ENCODE measurements at regions not wholly inside any gene's neighbourhood (a gene's known extent, or its start where the extent isn't known, plus 50 kb on each side); places are given as distances from the start of the nearest gene placed in this dataset.
A peak's percentile ranks its signal among the peaks of the same experiment; 100 is the strongest.
"Not testable (repeated sequence)": the region's sequence is repeated elsewhere in the genome, so short reads cannot be mapped to it uniquely, and the experiment has no call there.

DNA sequence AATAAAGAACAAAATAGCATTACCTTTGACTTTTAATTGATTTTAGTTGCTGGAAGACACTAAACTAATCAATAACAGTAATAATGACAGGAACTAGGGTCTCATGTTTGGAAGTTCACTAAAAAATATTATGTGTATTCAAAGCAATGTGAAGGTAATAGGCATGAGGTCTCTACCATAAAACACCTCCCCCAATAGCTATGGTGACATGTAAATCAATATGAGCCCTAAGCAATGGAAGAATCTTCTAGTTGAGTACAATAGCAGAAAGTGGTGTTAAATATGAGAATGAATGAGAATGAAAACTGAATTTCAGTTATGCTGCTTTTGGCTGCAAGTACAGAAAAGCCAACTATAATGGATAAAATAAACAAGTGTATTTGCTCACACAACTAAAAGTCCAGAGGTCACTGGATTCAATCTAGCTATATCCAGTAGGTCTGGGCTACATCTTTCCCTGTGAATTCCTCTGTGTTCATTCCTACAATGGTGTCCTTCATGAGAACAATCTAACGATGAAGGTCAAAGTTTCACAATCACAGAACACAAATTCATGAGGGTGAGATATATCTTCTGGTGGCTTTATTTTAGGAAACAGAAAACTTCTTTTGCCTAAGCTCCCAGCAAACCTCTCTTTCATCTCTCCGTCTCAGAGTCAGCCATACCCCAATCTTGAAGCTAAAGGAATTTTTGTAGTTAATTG is 728.0 kb downstream of the FSCB start:
- H4K20me1 ChIP-seq: no peaks in the 10 kb centered on the region
- no peaks in the 10 kb centered on the region for H3K36me3 ChIP-seq
- H3K27ac ChIP-seq: no peak overlapping the region
- no peak overlapping the region for H3K4me3 ChIP-seq
- no peak overlapping the region for H3K4me2 ChIP-seq
- no peaks in the 10 kb centered on the region for H3K4me1 ChIP-seq
- no peak for TF ChIP-seq Cebpa-rat (IDR thresholded peaks at IDR 0.05)
- H3K9me3 ChIP-seq (replicated peaks in 1 of 11): peaks cover 11 to 17% (median 14%) of the 10 kb centered on the region in 11 experiments; a peak in 21 of 22 replicates
- no peaks in the 10 kb centered on the region for H3K27me3 ChIP-seq
- no peak overlapping the region for H3K9ac ChIP-seq

DNA sequence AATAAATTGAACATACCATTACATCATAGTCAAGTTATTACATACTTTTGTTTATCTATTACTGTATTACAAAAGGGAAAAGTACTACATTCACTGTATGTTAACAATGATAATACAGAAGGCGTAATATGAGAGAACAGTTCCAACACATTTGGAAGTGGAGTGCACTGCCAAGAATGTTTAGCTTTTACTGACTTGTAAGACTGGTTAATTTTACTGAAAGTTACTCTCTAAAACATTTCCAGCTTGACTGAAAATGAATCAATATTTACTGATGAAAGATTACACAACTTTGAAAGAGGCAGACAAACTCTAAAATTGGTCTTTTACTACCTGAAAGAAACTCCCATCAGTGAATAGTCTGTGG is 728.5 kb downstream of the FSCB start:
- Histone ChIP-seq H3K4me3 (no peak overlapping the region), H3K36me3 (no peaks in the 10 kb centered on the region), H3K27me3 (no peaks in the 10 kb centered on the region), H3K27ac (no peak overlapping the region), H3K4me1 (no peaks in the 10 kb centered on the region), H4K20me1 (no peaks in the 10 kb centered on the region), H3K9me3 (replicated peaks in 1 of 11) (peaks cover 12 to 22% (median 17%) of the 10 kb centered on the region in 11 experiments; a peak in 21 of 22 replicates), H3K4me2 (no peak overlapping the region), H3K9ac (no peak overlapping the region)
- TF ChIP-seq Cebpa-rat (IDR thresholded peaks at IDR 0.05): no peak

DNA sequence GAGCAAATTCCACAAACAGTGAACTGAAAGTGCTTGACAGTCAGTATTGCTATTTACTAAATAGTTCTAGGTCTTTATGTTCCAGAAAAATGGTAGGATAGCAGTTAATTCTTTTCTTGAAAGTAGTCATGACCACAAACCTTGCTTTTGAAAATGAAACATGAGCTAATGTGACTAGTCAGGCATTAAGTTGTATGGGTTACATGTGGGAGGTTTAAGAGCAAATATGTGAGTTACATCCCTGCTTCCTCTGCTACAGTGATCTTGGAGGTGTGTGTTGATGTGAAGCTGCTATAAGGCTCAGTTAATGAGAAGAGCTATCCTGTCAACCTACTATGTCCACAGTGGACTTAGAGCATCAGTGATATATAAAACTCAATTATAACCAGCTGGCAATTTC is 741.6 kb downstream of the FSCB start:
- Histone ChIP-seq H3K9me3 (replicated peaks in 1 of 11) (no peaks in the 10 kb centered on the region), H3K27ac (no peak overlapping the region), H4K20me1 (no peaks in the 10 kb centered on the region), H3K36me3 (no peaks in the 10 kb centered on the region), H3K4me1 (no peaks in the 10 kb centered on the region), H3K27me3 (no peaks in the 10 kb centered on the region), H3K4me2 (no peak overlapping the region), H3K4me3 (no peak overlapping the region), H3K9ac (no peak overlapping the region)
- TF ChIP-seq Cebpa-rat (IDR thresholded peaks at IDR 0.05): no peak

DNA sequence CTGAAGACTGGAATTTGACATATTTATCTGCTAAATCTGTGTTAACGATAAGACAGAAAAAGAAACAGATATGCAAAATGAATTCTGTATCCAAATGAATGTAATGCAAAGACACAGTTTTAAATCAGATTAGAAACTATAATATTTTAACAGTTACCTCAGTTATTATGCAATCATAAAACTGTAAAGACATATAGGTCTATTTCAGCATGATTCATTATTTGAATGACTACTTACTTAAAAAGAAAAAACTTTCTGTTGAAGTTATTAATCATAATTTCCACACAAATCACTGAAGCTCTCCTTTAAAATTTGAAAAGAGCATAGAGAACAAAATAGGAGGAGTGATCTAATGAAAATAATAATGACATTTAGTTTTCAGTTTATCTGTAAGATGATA is 742.6 kb downstream of the FSCB start:
- no peak overlapping the region for H3K4me2 ChIP-seq
- no peaks in the 10 kb centered on the region for H3K4me1 ChIP-seq
- no peaks in the 10 kb centered on the region for H3K9me3 ChIP-seq (replicated peaks in 1 of 11)
- no peak overlapping the region for H3K9ac ChIP-seq
- H3K27ac ChIP-seq: no peak overlapping the region
- no peaks in the 10 kb centered on the region for H3K27me3 ChIP-seq
- H4K20me1 ChIP-seq: no peaks in the 10 kb centered on the region
- no peaks in the 10 kb centered on the region for H3K36me3 ChIP-seq
- TF ChIP-seq Cebpa-rat (IDR thresholded peaks at IDR 0.05): no peak
- H3K4me3 ChIP-seq: no peak overlapping the region

DNA sequence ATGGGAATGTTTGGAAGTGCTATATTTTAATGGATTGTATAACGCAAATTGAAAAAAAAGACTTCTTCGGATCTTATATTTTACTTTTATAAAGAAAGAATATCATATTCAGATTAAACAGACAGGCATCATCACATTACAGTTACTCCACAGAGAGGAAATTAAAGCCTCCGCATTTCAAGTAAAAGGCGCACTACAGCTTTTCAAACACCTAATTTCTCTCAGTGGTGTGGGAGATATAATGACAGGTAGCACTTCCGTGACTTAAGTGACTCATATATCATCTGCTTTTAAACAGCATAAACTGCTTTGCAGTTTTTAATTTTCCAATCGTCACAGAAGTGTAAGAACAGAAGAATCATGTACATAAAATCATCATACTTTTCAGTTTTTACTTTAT is 751.4 kb downstream of the FSCB start:
- no peaks in the 10 kb centered on the region for H3K27me3 ChIP-seq
- TF ChIP-seq Cebpa-rat (IDR thresholded peaks at IDR 0.05): no peak
- H3K27ac ChIP-seq: no peak overlapping the region
- H3K4me1 ChIP-seq: no peaks in the 10 kb centered on the region
- H3K9ac ChIP-seq: no peak overlapping the region
- H4K20me1 ChIP-seq: no peaks in the 10 kb centered on the region
- no peaks in the 10 kb centered on the region for H3K9me3 ChIP-seq (replicated peaks in 1 of 11)
- no peaks in the 10 kb centered on the region for H3K36me3 ChIP-seq
- H3K4me2 ChIP-seq: no peak overlapping the region
- no peak overlapping the region for H3K4me3 ChIP-seq

DNA sequence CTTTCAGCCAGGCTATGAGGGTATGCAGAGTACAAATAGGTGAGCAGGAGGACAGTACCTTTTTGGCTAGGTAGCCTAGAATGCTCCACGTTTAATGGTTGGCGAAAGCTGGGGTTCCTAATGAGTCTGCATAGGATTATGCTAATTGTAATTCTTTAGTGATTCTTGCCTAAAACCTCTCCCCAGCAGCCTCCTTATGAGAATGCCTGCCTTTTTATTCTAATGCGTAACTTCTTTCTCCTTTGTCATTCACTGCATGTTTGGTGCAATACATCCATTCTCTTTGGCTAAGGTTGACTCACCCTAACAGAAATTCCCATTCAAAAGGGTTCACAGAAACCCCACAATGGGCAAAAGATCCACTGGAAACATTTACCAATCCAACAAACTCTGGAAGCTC is 752.2 kb downstream of the FSCB start:
- H4K20me1 ChIP-seq: no peaks in the 10 kb centered on the region
- no peak for TF ChIP-seq Cebpa-rat (IDR thresholded peaks at IDR 0.05)
- no peaks in the 10 kb centered on the region for H3K27me3 ChIP-seq
- no peaks in the 10 kb centered on the region for H3K36me3 ChIP-seq
- no peaks in the 10 kb centered on the region for H3K4me1 ChIP-seq
- no peaks in the 10 kb centered on the region for H3K9me3 ChIP-seq (replicated peaks in 1 of 11)
- no peak overlapping the region for H3K4me2 ChIP-seq
- no peak overlapping the region for H3K9ac ChIP-seq
- no peak overlapping the region for H3K4me3 ChIP-seq
- no peak overlapping the region for H3K27ac ChIP-seq

DNA sequence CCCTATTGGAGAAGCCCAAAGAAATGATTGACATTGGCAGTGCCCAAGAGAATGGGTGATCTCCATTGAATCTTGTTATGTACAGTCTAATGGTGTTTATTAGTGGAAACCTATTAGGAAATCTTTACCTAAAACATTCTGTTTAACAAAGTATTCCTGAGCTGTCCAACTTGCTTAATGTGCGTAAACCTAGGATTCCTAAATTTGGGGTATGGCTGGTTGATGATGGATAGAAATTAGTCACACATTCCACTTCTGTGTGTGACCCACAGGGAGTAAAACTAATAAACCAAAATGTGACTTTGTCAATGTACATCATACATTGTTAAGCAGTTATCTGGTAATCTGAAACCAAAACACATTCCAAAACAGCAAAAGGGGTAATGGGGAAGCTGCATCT is 761.3 kb downstream of the FSCB start:
- H3K27ac ChIP-seq: no peak overlapping the region
- H3K4me3 ChIP-seq: no peak overlapping the region
- no peaks in the 10 kb centered on the region for H3K9me3 ChIP-seq (replicated peaks in 1 of 11)
- no peaks in the 10 kb centered on the region for H3K36me3 ChIP-seq
- no peak for TF ChIP-seq Cebpa-rat (IDR thresholded peaks at IDR 0.05)
- H3K4me2 ChIP-seq: no peak overlapping the region
- no peaks in the 10 kb centered on the region for H3K4me1 ChIP-seq
- H3K9ac ChIP-seq: no peak overlapping the region
- no peaks in the 10 kb centered on the region for H4K20me1 ChIP-seq
- H3K27me3 ChIP-seq: no peaks in the 10 kb centered on the region

DNA sequence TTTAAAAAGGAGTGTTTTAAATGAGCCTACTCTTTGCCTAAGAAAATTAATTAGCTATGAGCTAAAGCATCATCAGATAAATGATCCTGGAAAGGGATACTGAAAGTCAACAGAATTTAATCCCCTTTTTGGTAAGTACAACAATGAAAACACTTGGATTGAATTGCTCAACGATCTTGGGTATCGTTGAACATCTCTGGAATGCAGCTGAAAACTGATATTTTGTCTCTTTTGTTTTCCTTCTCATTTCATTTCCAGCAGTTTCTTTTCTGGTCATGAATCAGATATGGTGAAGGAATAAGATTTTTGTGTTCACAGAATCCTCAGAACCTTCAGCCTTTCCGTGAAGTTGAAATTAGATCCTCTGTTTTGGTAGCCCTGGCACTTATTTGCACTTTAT is 771.2 kb downstream of the FSCB start:
- Histone ChIP-seq H3K9me3 (replicated peaks in 1 of 11) (no peaks in the 10 kb centered on the region), H3K27me3 (no peaks in the 10 kb centered on the region), H3K9ac (no peak overlapping the region), H3K36me3 (no peaks in the 10 kb centered on the region), H3K27ac (no peak overlapping the region), H3K4me3 (no peak overlapping the region), H3K4me2 (no peak overlapping the region), H4K20me1 (no peaks in the 10 kb centered on the region), H3K4me1 (no peaks in the 10 kb centered on the region)
- TF ChIP-seq Cebpa-rat (IDR thresholded peaks at IDR 0.05): no peak

DNA sequence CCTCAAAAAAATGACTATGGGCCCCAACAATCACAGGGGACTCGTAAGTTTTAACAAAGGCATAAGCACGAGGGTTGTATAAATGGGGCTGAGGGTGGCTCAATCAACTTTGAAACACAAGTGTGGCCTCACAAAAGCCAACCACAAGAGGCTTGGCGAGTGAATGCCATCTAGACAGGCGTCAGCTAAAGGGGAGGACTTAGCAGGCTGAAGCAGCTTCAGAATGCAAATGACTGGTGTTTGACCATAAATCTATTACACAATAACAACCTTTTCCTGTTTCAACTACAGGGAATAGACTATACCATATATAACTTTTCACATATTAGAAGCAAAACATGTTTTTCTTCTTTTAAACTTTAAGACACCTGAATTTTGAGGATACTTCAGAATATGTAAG is 777.9 kb downstream of the FSCB start:
- H3K27me3 ChIP-seq: no peaks in the 10 kb centered on the region
- H3K27ac ChIP-seq: no peak overlapping the region
- H3K4me3 ChIP-seq: no peak overlapping the region
- H3K4me1 ChIP-seq: peaks cover 0 to 9% (median 0%) of the 10 kb centered on the region in 10 experiments; a peak in 2 of 20 replicates
- TF ChIP-seq Cebpa-rat (IDR thresholded peaks at IDR 0.05): 0 out of 22 replicates have a peak, but pooled peaks of 1 of the 11 experiments have one; percentile 13
- H4K20me1 ChIP-seq: no peaks in the 10 kb centered on the region; a peak in 1 of 22 replicates
- no peaks in the 10 kb centered on the region for H3K36me3 ChIP-seq
- no peak overlapping the region for H3K9ac ChIP-seq
- peak overlapping the region in 3 of 11 experiments; percentile 9 to 40 (median 12); a peak in 5 of 22 replicates for H3K4me2 ChIP-seq
- H3K9me3 ChIP-seq (replicated peaks in 1 of 11): no peaks in the 10 kb centered on the region

DNA sequence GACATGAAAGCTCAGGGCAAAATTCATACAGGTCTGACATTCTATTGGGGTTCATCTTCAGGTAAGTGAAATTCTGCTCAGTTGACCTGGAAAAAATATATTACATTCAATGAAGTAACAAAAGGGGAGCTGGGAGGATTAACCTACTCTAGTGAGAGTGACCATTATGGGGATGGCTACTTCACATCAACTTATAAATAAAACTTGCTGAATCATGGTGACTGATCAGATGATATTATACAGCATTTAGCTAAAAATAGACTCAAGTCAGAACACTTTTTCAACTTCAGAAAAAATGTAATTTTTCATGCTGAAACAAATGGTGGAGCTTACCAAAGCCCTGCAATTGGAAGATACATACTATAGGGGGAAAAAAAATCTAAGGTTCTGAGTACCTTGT is 800.2 kb downstream of the FSCB start:
- H4K20me1 ChIP-seq: no peaks in the 10 kb centered on the region
- no peaks in the 10 kb centered on the region for H3K27me3 ChIP-seq
- no peak overlapping the region; a peak in 1 of 22 replicates for H3K27ac ChIP-seq
- no peaks in the 10 kb centered on the region for H3K9me3 ChIP-seq (replicated peaks in 1 of 11)
- no peaks in the 10 kb centered on the region for H3K36me3 ChIP-seq
- peaks cover 0 to 7% (median 0%) of the 10 kb centered on the region in 10 experiments; a peak in 3 of 20 replicates for H3K4me1 ChIP-seq
- no peak overlapping the region for H3K9ac ChIP-seq
- no peak for TF ChIP-seq Cebpa-rat (IDR thresholded peaks at IDR 0.05)
- H3K4me3 ChIP-seq: no peak overlapping the region
- H3K4me2 ChIP-seq: peak overlapping the region in 2 of 11 experiments; percentile 26 to 37; a peak in 2 of 22 replicates

DNA sequence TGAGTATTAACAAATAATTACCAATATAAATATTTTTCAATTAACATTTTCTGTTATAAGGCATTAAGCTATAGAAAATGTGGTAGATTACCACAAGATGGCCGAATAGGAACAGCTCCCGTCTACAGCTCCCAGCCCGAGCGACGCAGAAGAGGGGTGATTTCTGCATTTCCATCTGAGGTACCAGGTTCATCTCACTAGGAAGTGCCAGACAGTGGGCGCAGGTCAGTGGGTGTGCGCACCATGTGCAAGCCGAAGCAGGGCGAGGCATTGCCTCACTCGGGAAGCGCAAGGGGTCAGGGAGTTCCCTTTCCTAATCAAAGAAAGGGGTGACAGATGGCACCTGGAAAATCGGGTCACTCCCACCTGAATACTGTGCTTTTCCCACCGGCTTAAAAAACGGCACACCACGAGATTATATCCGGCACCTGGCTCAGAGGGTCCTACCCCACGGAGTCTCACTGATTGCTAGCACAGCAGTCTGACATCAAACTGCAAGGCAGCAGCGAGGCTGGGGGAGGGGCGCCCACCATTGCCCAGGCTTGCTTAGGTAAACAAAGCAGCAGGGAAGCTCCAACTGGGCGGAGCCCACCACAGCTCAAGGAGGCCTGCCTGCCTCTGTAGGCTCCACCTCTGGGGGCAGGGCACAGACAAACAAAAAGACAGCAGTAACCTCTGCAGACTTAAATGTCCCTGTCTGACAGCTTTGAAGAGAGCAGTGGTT is 808.4 kb downstream of the FSCB start:
- not testable (repeated sequence) for H3K36me3 ChIP-seq; H3K9me3 ChIP-seq (replicated peaks in 1 of 11); H3K27ac ChIP-seq; H3K4me1 ChIP-seq; H3K9ac ChIP-seq; H3K4me2 ChIP-seq; H4K20me1 ChIP-seq; H3K27me3 ChIP-seq; H3K4me3 ChIP-seq
